ENCODE measurements at regions not wholly inside any gene's neighbourhood (a gene's known extent, or its start where the extent isn't known, plus 50 kb on each side); places are given as distances from the start of the nearest gene placed in this dataset.

DNA sequence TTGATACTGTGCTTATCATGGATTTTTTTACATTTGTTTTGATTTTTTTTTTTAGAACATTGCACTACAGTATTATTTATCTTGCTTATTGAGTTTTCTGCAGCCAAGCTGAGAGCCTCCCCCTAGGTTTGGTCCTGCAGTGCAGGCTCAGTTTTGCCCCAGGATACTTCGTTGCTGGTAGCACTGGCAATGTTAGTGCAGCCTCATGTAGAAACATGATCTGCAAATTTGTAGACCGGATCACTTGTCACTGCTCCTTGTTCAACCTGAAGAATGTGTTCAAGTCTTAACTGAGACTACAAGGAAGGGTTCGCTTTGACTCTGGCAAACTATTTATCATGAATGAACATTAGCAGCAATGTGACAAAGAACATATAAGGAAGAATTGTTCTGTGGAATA lies 377.2 kb upstream of the PDE3A start:
- TF ChIP-seq POLR2A (IDR thresholded peaks at IDR 0.05; ENCODE audit: low read depth, low read length), result no peak
- no peak for TF ChIP-seq PAX5 (IDR thresholded peaks at IDR 0.05; ENCODE audit: insufficient read depth, low read length, severe bottlenecking)
- no peak for TF ChIP-seq POLR2AphosphoS5 (IDR thresholded peaks at IDR 0.05; ENCODE audit: low read depth, low read length)

Measured in GM12891 (cell line).